ENCODE measurements at regions not wholly inside any gene's neighbourhood (a gene's known extent, or its start where the extent isn't known, plus 50 kb on each side); places are given as distances from the start of the nearest gene placed in this dataset.
"Not testable (repeated sequence)": the region's sequence is repeated elsewhere in the genome, so short reads cannot be mapped to it uniquely, and the experiment has no call there.

GRCh38 chr7:14978687-14979086 lies 76.1 kb upstream of the DGKB start:
- no peak overlapping the region for H3K4me3 ChIP-seq
- H3K9me3 ChIP-seq (ENCODE audit: low read depth, low read length): no peaks in the 10 kb centered on the region
- no peak overlapping the region for H3K27ac ChIP-seq
- no peaks in the 10 kb centered on the region for H3K36me3 ChIP-seq (ENCODE audit: insufficient read depth, low read length)
- no peak for DNase-seq (ENCODE audit: low read depth, low spot score)
- H3K9ac ChIP-seq (ENCODE audit: insufficient read length): no peak overlapping the region
- TF ChIP-seq FOXP2 (optimal IDR thresholded peaks at IDR 0.05; ENCODE audit: control extremely low read depth, extremely low read length, insufficient read depth): no peak
- TF ChIP-seq EZH2 (IDR thresholded peaks at IDR 0.05): no peak
- no peak for TF ChIP-seq POLR2AphosphoS5 (IDR thresholded peaks at IDR 0.05; ENCODE audit: borderline replicate concordance, low read depth, low read length)

- H3K9me3 ChIP-seq (ENCODE audit: low read depth, low read length): no peaks in the 10 kb centered on the region
- H3K27ac ChIP-seq: no peak overlapping the region
- H3K36me3 ChIP-seq (ENCODE audit: insufficient read depth, low read length): no peaks in the 10 kb centered on the region
- no peak overlapping the region for H3K4me3 ChIP-seq
- no peak overlapping the region for H3K9ac ChIP-seq (ENCODE audit: insufficient read length)
- TF ChIP-seq FOXP2 (optimal IDR thresholded peaks at IDR 0.05; ENCODE audit: control extremely low read depth, extremely low read length, insufficient read depth) (no peak), EZH2 (IDR thresholded peaks at IDR 0.05) (no peak), POLR2AphosphoS5 (IDR thresholded peaks at IDR 0.05; ENCODE audit: borderline replicate concordance, low read depth, low read length) (no peak)
- no peak for DNase-seq (ENCODE audit: low read depth, low spot score)
Observed at GRCh38 chr7:14974688-14975087, 72.1 kb upstream of the DGKB start.

- no peak for DNase-seq (ENCODE audit: low read depth, low spot score)
- H3K36me3 ChIP-seq (ENCODE audit: insufficient read depth, low read length): no peaks in the 10 kb centered on the region
- H3K9me3 ChIP-seq (ENCODE audit: low read depth, low read length): no peaks in the 10 kb centered on the region
- H3K4me3 ChIP-seq: no peak overlapping the region
- no peak overlapping the region for H3K27ac ChIP-seq
- no peak overlapping the region for H3K9ac ChIP-seq (ENCODE audit: insufficient read length)
- TF ChIP-seq EZH2 (IDR thresholded peaks at IDR 0.05) (no peak), POLR2AphosphoS5 (IDR thresholded peaks at IDR 0.05; ENCODE audit: borderline replicate concordance, low read depth, low read length) (no peak), FOXP2 (optimal IDR thresholded peaks at IDR 0.05; ENCODE audit: control extremely low read depth, extremely low read length, insufficient read depth) (no peak)
Observed at GRCh38 chr7:14973712-14974428, 71.3 kb upstream of the DGKB start.

- DNase-seq (ENCODE audit: low read depth, low spot score); H3K36me3 ChIP-seq (ENCODE audit: insufficient read depth, low read length); H3K27ac ChIP-seq; H3K4me3 ChIP-seq; H3K9ac ChIP-seq (ENCODE audit: insufficient read length); H3K9me3 ChIP-seq (ENCODE audit: low read depth, low read length): not testable (repeated sequence)
Observed at GRCh38 chr7:14971678-14972077, 69.1 kb upstream of the DGKB start.

GRCh38 chr7:14967376-14967775 lies 64.8 kb upstream of the DGKB start:
- not testable (repeated sequence) for H3K9me3 ChIP-seq (ENCODE audit: low read depth, low read length); H3K9ac ChIP-seq (ENCODE audit: insufficient read length); H3K4me3 ChIP-seq; H3K27ac ChIP-seq; DNase-seq (ENCODE audit: low read depth, low spot score); H3K36me3 ChIP-seq (ENCODE audit: insufficient read depth, low read length)

- H3K9me3 ChIP-seq (ENCODE audit: low read depth, low read length): no peaks in the 10 kb centered on the region
- no peak for DNase-seq (ENCODE audit: low read depth, low spot score)
Observed at GRCh38 chr7:14962778-14963177, 60.2 kb upstream of the DGKB start.

GRCh38 chr7:14960721-14961120 lies 58.2 kb upstream of the DGKB start:
- H3K36me3 ChIP-seq (ENCODE audit: insufficient read depth, low read length): no peaks in the 10 kb centered on the region
- no peak overlapping the region for H3K27ac ChIP-seq
- TF ChIP-seq FOXP2 (optimal IDR thresholded peaks at IDR 0.05; ENCODE audit: control extremely low read depth, extremely low read length, insufficient read depth): no peak
- no peak for TF ChIP-seq EZH2 (IDR thresholded peaks at IDR 0.05)
- TF ChIP-seq POLR2AphosphoS5 (IDR thresholded peaks at IDR 0.05; ENCODE audit: borderline replicate concordance, low read depth, low read length): no peak
- H3K9ac ChIP-seq (ENCODE audit: insufficient read length): no peak overlapping the region
- no peak for DNase-seq (ENCODE audit: low read depth, low spot score)
- no peak overlapping the region for H3K4me3 ChIP-seq
- H3K9me3 ChIP-seq (ENCODE audit: low read depth, low read length): no peaks in the 10 kb centered on the region

More at GRCh38 chr7:14962778-14963177, 60.2 kb upstream of the DGKB start:
- no peak overlapping the region for H3K27ac ChIP-seq
- TF ChIP-seq EZH2 (IDR thresholded peaks at IDR 0.05): no peak
- TF ChIP-seq POLR2AphosphoS5 (IDR thresholded peaks at IDR 0.05; ENCODE audit: borderline replicate concordance, low read depth, low read length): no peak
- no peak for TF ChIP-seq FOXP2 (optimal IDR thresholded peaks at IDR 0.05; ENCODE audit: control extremely low read depth, extremely low read length, insufficient read depth)
- no peak overlapping the region for H3K9ac ChIP-seq (ENCODE audit: insufficient read length)
- no peaks in the 10 kb centered on the region for H3K36me3 ChIP-seq (ENCODE audit: insufficient read depth, low read length)
- no peak overlapping the region for H3K4me3 ChIP-seq

GRCh38 chr7:14959339-14959738 lies 56.8 kb upstream of the DGKB start:
- H3K4me3 ChIP-seq: no peak overlapping the region
- no peaks in the 10 kb centered on the region for H3K9me3 ChIP-seq (ENCODE audit: low read depth, low read length)
- no peak for DNase-seq (ENCODE audit: low read depth, low spot score)
- no peak overlapping the region for H3K9ac ChIP-seq (ENCODE audit: insufficient read length)
- H3K27ac ChIP-seq: no peak overlapping the region
- H3K36me3 ChIP-seq (ENCODE audit: insufficient read depth, low read length): no peaks in the 10 kb centered on the region
- TF ChIP-seq EZH2 (IDR thresholded peaks at IDR 0.05) (no peak), FOXP2 (optimal IDR thresholded peaks at IDR 0.05; ENCODE audit: control extremely low read depth, extremely low read length, insufficient read depth) (no peak), POLR2AphosphoS5 (IDR thresholded peaks at IDR 0.05; ENCODE audit: borderline replicate concordance, low read depth, low read length) (no peak)

- DNase-seq (ENCODE audit: low read depth, low spot score): no peak
- Histone ChIP-seq H3K9ac (ENCODE audit: insufficient read length) (no peak overlapping the region), H3K9me3 (ENCODE audit: low read depth, low read length) (no peaks in the 10 kb centered on the region), H3K36me3 (ENCODE audit: insufficient read depth, low read length) (no peaks in the 10 kb centered on the region), H3K4me3 (no peak overlapping the region), H3K27ac (no peak overlapping the region)
- TF ChIP-seq EZH2 (IDR thresholded peaks at IDR 0.05) (no peak), FOXP2 (optimal IDR thresholded peaks at IDR 0.05; ENCODE audit: control extremely low read depth, extremely low read length, insufficient read depth) (no peak), POLR2AphosphoS5 (IDR thresholded peaks at IDR 0.05; ENCODE audit: borderline replicate concordance, low read depth, low read length) (no peak)
Observed at GRCh38 chr7:14954035-14954434, 51.5 kb upstream of the DGKB start.

Data from SK-N-MC (cell line).